HG02571 (cell line): ENCODE measurements at regions not wholly inside any gene's neighbourhood (a gene's known extent, or its start where the extent isn't known, plus 50 kb on each side); places are given as distances from the start of the nearest gene placed in this dataset.
"Not testable (repeated sequence)": the region's sequence is repeated elsewhere in the genome, so short reads cannot be mapped to it uniquely, and the experiment has no call there.

ENCODE experiments used
- ATAC-seq: cut with Tn5 transposase; IDR thresholded peaks from one replicate; pipeline ENCODE4 v1.9.1; 2021; ENCODE audit warnings: mild to moderate bottlenecking, moderate library complexity; ENCODE audit not compliant: unreplicated experiment

DNA sequence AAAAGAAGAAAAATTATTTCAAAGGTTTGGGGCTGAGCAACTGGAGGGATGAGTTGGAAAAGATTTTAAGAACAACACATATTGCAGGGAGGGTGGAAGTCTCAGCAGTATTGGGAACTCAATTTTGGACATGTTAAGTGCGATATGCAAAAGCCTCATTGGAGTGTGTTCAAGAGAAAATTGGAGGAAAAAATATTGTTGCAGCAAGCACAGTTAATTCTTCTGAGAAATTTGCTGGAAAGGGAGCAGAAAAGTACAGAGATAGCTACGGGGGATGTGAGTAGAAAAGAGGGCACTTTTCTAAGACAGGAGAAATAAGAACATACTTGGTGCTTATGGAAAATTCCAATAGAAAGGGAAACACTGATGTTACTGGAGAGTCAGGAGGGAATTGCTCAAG is 59.8 kb upstream of the MAGI2 start:
- no peak for ATAC-seq

DNA sequence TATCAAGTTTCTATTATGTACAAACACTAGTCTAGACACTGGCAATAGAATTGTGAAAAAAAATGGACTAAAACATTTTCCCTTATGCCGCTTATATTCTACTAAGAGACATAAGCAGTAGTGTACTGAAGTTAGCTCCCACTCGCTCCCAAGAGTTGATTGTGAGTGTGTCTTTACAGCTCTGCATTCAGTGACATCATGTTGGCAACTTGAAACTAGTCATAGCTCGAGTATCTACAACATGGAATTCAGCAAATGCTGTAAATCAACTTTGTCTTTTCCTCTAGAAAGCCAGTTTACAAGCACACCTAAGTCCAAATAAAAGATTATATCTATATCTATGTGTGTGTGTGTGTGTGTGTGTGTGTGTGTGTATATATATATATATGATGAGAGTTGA is 58.8 kb upstream of the MAGI2 start:
- ATAC-seq = no peak

DNA sequence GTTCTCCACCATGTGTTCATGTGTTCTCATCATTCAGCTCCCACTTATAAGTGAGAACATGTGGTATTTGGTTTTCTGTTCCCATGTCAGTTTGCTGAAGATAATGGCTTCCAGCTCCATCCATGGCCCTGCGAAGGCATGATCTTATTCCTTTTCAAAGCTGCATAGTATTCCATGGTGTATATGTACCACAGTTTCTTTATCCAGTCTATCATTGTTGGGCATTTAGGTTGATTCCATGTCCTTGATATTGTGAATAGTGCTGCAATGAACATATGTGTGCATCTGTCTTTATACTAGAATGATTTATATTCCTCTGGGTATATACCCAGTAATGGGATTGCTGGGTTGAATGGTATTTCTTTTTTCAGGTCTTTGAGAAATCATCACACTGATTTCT is 57.6 kb upstream of the MAGI2 start:
- ATAC-seq = not testable (repeated sequence)

DNA sequence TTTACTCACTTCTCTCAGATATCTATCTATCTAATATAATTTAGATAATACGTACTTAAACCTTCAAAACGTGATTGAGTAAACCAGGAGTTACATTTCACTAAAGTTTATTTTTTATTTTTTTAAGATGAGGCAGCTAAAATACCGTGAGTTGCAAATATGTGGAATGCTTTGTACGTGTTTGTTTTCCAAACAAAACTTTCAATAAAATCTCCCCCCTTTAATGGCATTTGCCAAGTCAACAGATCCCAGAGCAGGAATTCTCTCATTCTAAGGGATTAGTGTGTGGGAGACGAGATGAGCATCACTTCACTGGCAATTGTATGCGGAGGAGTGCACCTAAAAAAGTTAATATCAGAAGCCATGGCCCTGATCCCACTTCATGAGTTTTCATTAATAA is 53.7 kb upstream of the MAGI2 start:
- no peak for ATAC-seq

GRCh38 chr7:79506481-79506880 is 53.0 kb upstream of the MAGI2 start:
- ATAC-seq = no peak

- ATAC-seq = no peak
Observed at GRCh38 chr7:79504607-79505389, 51.3 kb upstream of the MAGI2 start.
